ENCODE measurements at regions not wholly inside any gene's neighbourhood (a gene's known extent, or its start where the extent isn't known, plus 50 kb on each side); places are given as distances from the start of the nearest gene placed in this dataset.

GRCh38 chr22:27673839-27674238 lies 127.7 kb downstream of the MN1 start:
- Histone ChIP-seq H3K9ac (no peak overlapping the region), H3K9me3 (ENCODE audit: control insufficient read depth, low read length) (no peaks in the 10 kb centered on the region), H3K36me3 (ENCODE audit: control insufficient read depth, insufficient read depth, low read length) (no peaks in the 10 kb centered on the region), H3K79me2 (no peaks in the 10 kb centered on the region), H3K4me2 (ENCODE audit: low read length) (no peak overlapping the region), H3K4me1 (no peaks in the 10 kb centered on the region), H2AFZ (no peak overlapping the region), H3K27me3 (ENCODE audit: control insufficient read depth, insufficient read depth, low read length) (no peaks in the 10 kb centered on the region), H3K27ac (no peak overlapping the region), H3K4me3 (ENCODE audit: low read depth, low read length) (no peak overlapping the region)
- no peak for TF ChIP-seq CTCF (IDR thresholded peaks at IDR 0.05)

- no peaks in the 10 kb centered on the region for H3K9me3 ChIP-seq (ENCODE audit: control insufficient read depth, low read length)
- H3K27ac ChIP-seq = no peak overlapping the region
- H3K27me3 ChIP-seq (ENCODE audit: control insufficient read depth, insufficient read depth, low read length) = no peaks in the 10 kb centered on the region
- no peaks in the 10 kb centered on the region for H3K4me1 ChIP-seq
- H3K36me3 ChIP-seq (ENCODE audit: control insufficient read depth, insufficient read depth, low read length) = no peaks in the 10 kb centered on the region
- no peaks in the 10 kb centered on the region for H3K79me2 ChIP-seq
- no peak overlapping the region for H3K9ac ChIP-seq
- no peak overlapping the region for H3K4me3 ChIP-seq (ENCODE audit: low read depth, low read length)
- no peak for TF ChIP-seq CTCF (IDR thresholded peaks at IDR 0.05)
- H2AFZ ChIP-seq = no peak overlapping the region
- H3K4me2 ChIP-seq (ENCODE audit: low read length) = no peak overlapping the region
These were observed 127.2 kb downstream of the MN1 start for GRCh38 chr22:27674261-27674923.

GRCh38 chr22:27676545-27677213 lies 124.9 kb downstream of the MN1 start:
- Histone ChIP-seq H3K36me3 (ENCODE audit: control insufficient read depth, insufficient read depth, low read length) (no peaks in the 10 kb centered on the region), H2AFZ (no peak overlapping the region), H3K9me3 (ENCODE audit: control insufficient read depth, low read length) (no peaks in the 10 kb centered on the region), H3K27me3 (ENCODE audit: control insufficient read depth, insufficient read depth, low read length) (no peaks in the 10 kb centered on the region), H3K9ac (no peak overlapping the region), H3K4me1 (no peaks in the 10 kb centered on the region), H3K79me2 (no peaks in the 10 kb centered on the region), H3K4me2 (ENCODE audit: low read length) (no peak overlapping the region), H3K27ac (no peak overlapping the region), H3K4me3 (ENCODE audit: low read depth, low read length) (no peak overlapping the region)
- no peak for TF ChIP-seq CTCF (IDR thresholded peaks at IDR 0.05)

GRCh38 chr22:27677905-27678458 lies 123.6 kb downstream of the MN1 start:
- Histone ChIP-seq H2AFZ (no peak overlapping the region), H3K27me3 (ENCODE audit: control insufficient read depth, insufficient read depth, low read length) (no peaks in the 10 kb centered on the region), H3K9me3 (ENCODE audit: control insufficient read depth, low read length) (no peaks in the 10 kb centered on the region), H3K4me3 (ENCODE audit: low read depth, low read length) (no peak overlapping the region), H3K27ac (no peak overlapping the region), H3K4me2 (ENCODE audit: low read length) (no peak overlapping the region), H3K9ac (no peak overlapping the region), H3K79me2 (no peaks in the 10 kb centered on the region), H3K4me1 (no peaks in the 10 kb centered on the region), H3K36me3 (ENCODE audit: control insufficient read depth, insufficient read depth, low read length) (no peaks in the 10 kb centered on the region)
- TF ChIP-seq CTCF (IDR thresholded peaks at IDR 0.05) = no peak
